ENCODE measurements at regions not wholly inside any gene's neighbourhood (a gene's known extent, or its start where the extent isn't known, plus 50 kb on each side); places are given as distances from the start of the nearest gene placed in this dataset.
A peak's percentile ranks its signal among the peaks of the same experiment; 100 is the strongest.

- peak overlapping the region in 1 of 3 donors; percentile 58 for H3K27ac Mint-ChIP-seq
- no peaks in the 10 kb centered on the region for H3K9me3 Mint-ChIP-seq
- H3K27me3 Mint-ChIP-seq = no peaks in the 10 kb centered on the region
- H3K4me1 Mint-ChIP-seq = peaks cover 15 to 27% (median 18%) of the 10 kb centered on the region in 3 donors
- H3K4me3 Mint-ChIP-seq = no peak overlapping the region
- peaks cover 13% of the 10 kb centered on the region for H3K36me3 Mint-ChIP-seq
Observed at GRCh38 chr6:150712505-150713252, 113.0 kb downstream of the PLEKHG1 start.

DNA sequence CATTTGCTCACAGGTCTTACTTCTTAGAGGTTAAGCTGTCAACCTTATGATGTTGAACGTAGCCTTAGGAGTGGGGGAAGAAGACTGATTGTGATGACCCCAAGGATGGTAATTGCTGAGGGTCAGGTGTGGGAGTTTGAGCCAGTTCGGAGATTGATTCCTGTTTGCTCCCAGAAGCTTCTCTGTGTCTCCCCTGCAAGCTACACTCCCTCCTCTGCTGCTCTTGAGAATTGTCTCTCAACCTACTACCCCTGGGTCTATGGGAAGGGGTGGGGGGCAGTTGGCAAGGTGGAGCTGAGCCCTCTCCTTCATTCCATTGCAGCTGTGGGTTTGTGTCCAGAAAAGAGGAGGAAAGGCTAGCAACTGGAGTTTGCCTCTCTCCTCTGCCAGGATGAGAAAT, 113.8 kb downstream of the PLEKHG1 start:
- no peaks in the 10 kb centered on the region for H3K27me3 Mint-ChIP-seq
- peaks cover 13% of the 10 kb centered on the region for H3K36me3 Mint-ChIP-seq

DNA sequence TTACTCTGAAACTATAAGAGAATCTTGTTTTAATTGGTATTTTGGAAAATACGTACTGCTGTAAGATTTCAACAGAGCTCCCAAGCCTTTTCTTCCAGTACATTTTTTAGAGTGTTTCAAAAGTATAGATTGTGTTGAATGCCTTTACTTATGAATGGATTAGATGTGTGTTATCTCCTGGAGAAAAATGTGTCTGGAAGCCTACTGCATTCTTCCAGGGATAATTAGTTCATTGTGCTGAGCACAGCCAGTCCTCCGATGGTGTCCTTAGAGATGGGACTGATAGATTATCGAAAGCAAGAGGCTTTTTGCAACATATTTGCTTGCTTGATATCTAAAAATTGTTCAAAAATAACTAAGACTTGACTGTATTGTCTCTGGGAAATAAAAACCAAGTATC, 114.2 kb downstream of the PLEKHG1 start:
- peaks cover 13% of the 10 kb centered on the region for H3K36me3 Mint-ChIP-seq
- no peak overlapping the region for H3K27ac Mint-ChIP-seq
- peaks cover 9 to 20% (median 12%) of the 10 kb centered on the region in 3 donors for H3K4me1 Mint-ChIP-seq
- H3K4me3 Mint-ChIP-seq = no peak overlapping the region
- H3K9me3 Mint-ChIP-seq = no peaks in the 10 kb centered on the region
- no peaks in the 10 kb centered on the region for H3K27me3 Mint-ChIP-seq

More for the DNA sequence above, 113.8 kb downstream of the PLEKHG1 start:
- no peaks in the 10 kb centered on the region for H3K9me3 Mint-ChIP-seq
- H3K27ac Mint-ChIP-seq = no peak overlapping the region
- H3K4me3 Mint-ChIP-seq = no peak overlapping the region
- H3K4me1 Mint-ChIP-seq = peaks cover 9 to 19% (median 10%) of the 10 kb centered on the region in 3 donors

DNA sequence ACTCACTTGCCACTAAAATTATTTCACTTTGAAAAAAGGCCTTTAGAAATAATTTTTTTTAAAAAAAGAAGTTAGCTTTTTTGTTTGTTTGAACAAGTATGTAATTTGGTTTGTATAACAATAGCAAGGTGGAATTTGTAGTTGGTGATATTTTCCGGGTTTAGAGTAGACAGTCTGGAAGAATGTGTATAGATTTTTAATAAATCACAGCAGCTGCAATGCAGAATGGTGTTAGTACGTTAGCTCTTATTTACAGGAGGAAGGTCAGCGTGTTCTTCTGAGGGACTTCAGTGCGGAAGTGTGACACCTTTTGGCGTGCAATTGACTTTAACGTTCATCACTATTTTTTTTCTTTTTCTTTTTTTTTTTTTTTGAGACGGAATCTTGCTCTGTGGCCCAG, 115.4 kb downstream of the PLEKHG1 start:
- no peak overlapping the region for H3K4me3 Mint-ChIP-seq
- no peak overlapping the region for H3K27ac Mint-ChIP-seq
- H3K27me3 Mint-ChIP-seq = no peaks in the 10 kb centered on the region
- peaks cover 14% of the 10 kb centered on the region for H3K36me3 Mint-ChIP-seq
- peaks cover 15 to 26% (median 21%) of the 10 kb centered on the region in 3 donors for H3K4me1 Mint-ChIP-seq
- no peaks in the 10 kb centered on the region for H3K9me3 Mint-ChIP-seq

DNA sequence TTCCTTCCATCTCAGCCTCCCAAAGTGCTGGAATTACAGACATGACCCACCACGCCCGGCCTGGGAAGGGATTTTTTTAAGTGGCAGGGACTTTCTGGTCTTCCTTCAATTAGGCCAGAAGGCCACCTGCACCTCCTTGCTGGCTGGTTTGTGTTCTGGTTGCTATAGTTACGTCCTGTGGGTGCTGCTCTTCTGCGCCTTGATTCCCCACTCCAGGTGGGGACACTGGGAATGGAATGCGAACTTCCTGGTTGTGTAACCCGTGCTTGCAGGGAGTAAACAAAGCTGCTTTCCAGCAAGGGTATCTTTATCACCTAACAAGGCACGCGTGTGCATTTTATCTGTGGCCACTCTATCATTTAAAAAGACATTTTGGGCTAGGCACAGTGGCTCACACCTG, 117.7 kb downstream of the PLEKHG1 start:
- no peak overlapping the region for H3K4me3 Mint-ChIP-seq
- H3K36me3 Mint-ChIP-seq = peaks cover 11% of the 10 kb centered on the region
- no peaks in the 10 kb centered on the region for H3K27me3 Mint-ChIP-seq
- H3K4me1 Mint-ChIP-seq = peaks cover 23 to 37% (median 33%) of the 10 kb centered on the region in 3 donors
- H3K27ac Mint-ChIP-seq = no peak overlapping the region
- H3K9me3 Mint-ChIP-seq = no peaks in the 10 kb centered on the region

DNA sequence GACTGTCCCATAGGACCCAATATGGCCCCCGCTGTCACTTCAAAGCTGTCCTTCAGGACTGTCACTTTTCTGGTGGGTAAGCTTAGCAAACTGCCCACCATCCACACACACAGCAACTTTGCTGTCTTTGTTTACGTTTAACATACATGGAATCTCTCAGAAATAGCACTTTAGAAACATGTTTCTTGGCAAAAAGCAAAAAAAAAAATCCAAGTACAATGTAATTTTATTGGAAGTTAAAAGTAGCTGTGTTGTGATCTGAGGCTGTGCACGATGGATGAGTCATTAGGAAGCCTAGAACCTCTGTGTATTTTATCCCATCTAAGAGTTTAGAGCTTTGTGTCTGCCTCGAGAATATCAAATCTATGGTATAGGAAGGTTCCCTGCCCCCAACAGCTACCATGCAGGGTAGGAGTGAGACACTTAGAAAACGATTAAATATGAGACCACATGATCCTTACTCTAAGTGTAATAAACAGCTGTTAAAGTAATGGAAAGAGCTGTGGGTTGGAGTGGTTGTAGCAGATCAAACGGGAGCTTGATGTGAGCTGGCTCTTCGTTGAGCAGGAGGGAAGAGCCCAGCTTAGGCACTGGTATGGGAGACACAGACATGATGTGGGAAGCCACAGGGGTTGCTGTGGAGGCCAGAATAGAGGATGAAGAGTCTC, 119.5 kb downstream of the PLEKHG1 start:
- no peaks in the 10 kb centered on the region for H3K9me3 Mint-ChIP-seq
- H3K27ac Mint-ChIP-seq = no peak overlapping the region
- peaks cover 36 to 47% (median 46%) of the 10 kb centered on the region in 3 donors for H3K4me1 Mint-ChIP-seq
- peak overlapping the region in 2 of 4 donors; percentile 20 to 66 for H3K4me3 Mint-ChIP-seq
- H3K27me3 Mint-ChIP-seq = no peaks in the 10 kb centered on the region
- H3K36me3 Mint-ChIP-seq = peaks cover 11% of the 10 kb centered on the region

- no peaks in the 10 kb centered on the region for H3K27me3 Mint-ChIP-seq
- H3K9me3 Mint-ChIP-seq = no peaks in the 10 kb centered on the region
- H3K27ac Mint-ChIP-seq = no peak overlapping the region
- no peak overlapping the region for H3K4me3 Mint-ChIP-seq
- H3K36me3 Mint-ChIP-seq = peaks cover 11% of the 10 kb centered on the region
- H3K4me1 Mint-ChIP-seq = peaks cover 36 to 49% (median 48%) of the 10 kb centered on the region in 3 donors
Observed at GRCh38 chr6:150719831-150720230, 120.1 kb downstream of the PLEKHG1 start.

- Mint-ChIP-seq H3K9me3 (no peaks in the 10 kb centered on the region), H3K36me3 (peaks cover 11% of the 10 kb centered on the region), H3K27me3 (no peaks in the 10 kb centered on the region), H3K4me3 (peak overlapping the region in 3 of 4 donors; percentile 0 to 59 (median 53)), H3K4me1 (peaks cover 41 to 57% (median 51%) of the 10 kb centered on the region in 3 donors), H3K27ac (peak overlapping the region; percentile 9 to 88 (median 13))
Observed at GRCh38 chr6:150720774-150721233, 121.1 kb downstream of the PLEKHG1 start.

DNA sequence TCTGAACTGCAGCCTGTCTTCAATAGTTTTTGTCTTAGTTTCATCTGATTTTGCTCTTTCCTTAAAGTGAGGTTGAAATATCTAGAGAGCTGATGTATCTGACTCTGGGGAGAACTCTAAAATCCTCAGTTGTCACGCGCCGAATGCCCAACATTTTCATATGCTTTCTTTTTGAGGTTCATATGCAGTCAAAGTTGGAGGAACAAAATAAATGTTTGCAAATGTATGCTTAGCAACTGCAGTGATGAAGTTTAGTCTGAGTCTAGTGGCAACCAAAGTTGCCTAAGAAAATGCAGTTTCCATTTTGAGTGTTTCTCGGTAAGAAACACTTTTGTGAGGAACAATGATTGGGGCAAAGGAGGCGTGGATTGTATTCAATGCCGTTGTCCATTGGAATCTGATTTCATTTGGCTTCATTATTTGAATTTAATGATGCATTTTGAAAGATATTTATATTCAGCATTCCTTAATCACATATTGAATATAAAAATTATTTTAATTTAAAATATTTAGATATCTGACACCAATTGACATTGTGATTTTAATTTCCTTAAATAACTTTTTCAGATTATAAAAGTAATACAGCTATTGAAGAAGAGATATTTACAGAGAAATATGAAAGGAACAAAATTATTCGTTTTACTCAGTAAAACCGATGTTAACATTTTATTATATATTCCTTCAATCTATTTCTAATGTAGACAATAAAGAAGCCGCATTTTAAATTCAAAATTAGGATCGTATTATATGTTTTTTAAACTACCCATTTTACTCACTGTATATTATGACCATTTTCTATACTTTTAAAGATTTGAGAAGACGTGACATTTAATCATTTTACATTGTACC, 122.0 kb downstream of the PLEKHG1 start:
- Mint-ChIP-seq H3K36me3 (peaks cover 6% of the 10 kb centered on the region), H3K27ac (no peak overlapping the region), H3K9me3 (no peaks in the 10 kb centered on the region), H3K4me1 (peaks cover 38 to 55% (median 48%) of the 10 kb centered on the region in 3 donors), H3K4me3 (no peak overlapping the region), H3K27me3 (no peaks in the 10 kb centered on the region)

DNA sequence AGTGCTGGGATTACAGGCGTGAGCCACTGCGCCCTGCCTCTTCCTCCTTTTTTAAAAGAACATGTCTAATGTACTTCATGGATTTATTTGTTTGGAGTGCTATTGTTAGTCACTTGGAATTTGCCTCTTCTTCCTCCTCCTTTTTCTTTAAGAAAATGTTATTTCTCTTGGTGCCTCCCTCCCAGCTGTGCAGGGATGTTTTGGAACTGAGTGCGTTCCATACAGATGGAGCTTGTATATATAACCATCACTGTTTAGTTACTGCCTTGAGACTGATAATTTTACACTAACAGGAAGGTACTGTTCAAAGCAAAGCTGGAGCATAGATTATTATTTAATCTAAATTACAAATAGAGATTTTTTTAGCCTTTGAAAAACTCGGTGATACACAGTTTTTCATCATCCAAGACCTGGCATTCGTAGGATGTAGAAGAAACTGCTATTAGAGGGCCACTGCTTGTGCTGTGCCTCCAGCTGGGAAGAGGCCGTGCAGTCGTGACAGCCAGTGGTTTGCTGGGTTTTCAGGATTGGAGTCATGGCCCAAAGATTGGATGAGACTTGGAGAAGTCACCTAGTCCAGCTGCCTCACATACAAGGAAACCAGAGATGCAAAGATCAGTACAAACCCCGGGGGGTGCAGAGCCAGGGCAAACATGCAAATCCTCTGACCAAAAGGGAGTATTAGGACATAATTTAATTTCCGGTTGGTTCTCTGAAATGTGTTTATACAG, 123.1 kb downstream of the PLEKHG1 start:
- Mint-ChIP-seq H3K27ac (peak overlapping the region in 2 of 3 donors; percentile 5 to 76), H3K9me3 (no peaks in the 10 kb centered on the region), H3K36me3 (peaks cover 6% of the 10 kb centered on the region), H3K4me3 (peak overlapping the region in 2 of 4 donors; percentile 54 to 77), H3K27me3 (no peaks in the 10 kb centered on the region), H3K4me1 (peaks cover 38 to 55% (median 48%) of the 10 kb centered on the region in 3 donors)

GRCh38 chr6:150723345-150723658, 123.6 kb downstream of the PLEKHG1 start:
- H3K27ac Mint-ChIP-seq = peak overlapping the region in 1 of 3 donors; percentile 5
- H3K4me3 Mint-ChIP-seq = peak overlapping the region in 1 of 4 donors; percentile 77
- H3K36me3 Mint-ChIP-seq = peaks cover 6% of the 10 kb centered on the region
- peaks cover 38 to 55% (median 48%) of the 10 kb centered on the region in 3 donors for H3K4me1 Mint-ChIP-seq
- H3K27me3 Mint-ChIP-seq = no peaks in the 10 kb centered on the region
- H3K9me3 Mint-ChIP-seq = no peaks in the 10 kb centered on the region

DNA sequence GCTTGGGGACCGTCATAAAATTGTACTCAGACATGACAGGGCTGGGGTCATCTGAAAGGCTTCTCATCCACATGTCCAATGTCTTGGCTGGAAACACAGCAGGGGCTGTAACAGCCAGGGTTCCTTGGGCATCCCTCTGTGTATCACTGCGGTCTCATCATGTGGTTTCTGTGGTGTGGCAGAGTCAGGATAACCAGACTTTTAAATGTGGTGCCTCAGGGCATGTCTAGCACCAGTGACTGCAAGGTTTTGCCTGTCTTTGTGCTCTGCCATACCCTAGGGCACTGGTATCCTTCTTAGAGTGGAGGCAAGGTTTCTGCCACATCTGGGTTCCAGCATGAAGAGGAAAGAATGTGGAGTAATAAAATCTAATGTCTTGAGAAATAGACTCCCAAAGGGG, 124.2 kb downstream of the PLEKHG1 start:
- peaks cover 35 to 52% (median 46%) of the 10 kb centered on the region in 3 donors for H3K4me1 Mint-ChIP-seq
- H3K27ac Mint-ChIP-seq = peak overlapping the region in 1 of 3 donors; percentile 5
- peaks cover 6% of the 10 kb centered on the region for H3K36me3 Mint-ChIP-seq
- H3K9me3 Mint-ChIP-seq = no peaks in the 10 kb centered on the region
- no peaks in the 10 kb centered on the region for H3K27me3 Mint-ChIP-seq
- H3K4me3 Mint-ChIP-seq = peak overlapping the region in 2 of 4 donors; percentile 52 to 88

- peaks cover 29 to 49% (median 36%) of the 10 kb centered on the region in 3 donors for H3K4me1 Mint-ChIP-seq
- H3K9me3 Mint-ChIP-seq = no peaks in the 10 kb centered on the region
- H3K4me3 Mint-ChIP-seq = peak overlapping the region in 1 of 4 donors; percentile 1
- no peak overlapping the region for H3K27ac Mint-ChIP-seq
- H3K27me3 Mint-ChIP-seq = no peaks in the 10 kb centered on the region
- peaks cover 8% of the 10 kb centered on the region for H3K36me3 Mint-ChIP-seq
Observed at GRCh38 chr6:150725795-150726194, 126.1 kb downstream of the PLEKHG1 start.

DNA sequence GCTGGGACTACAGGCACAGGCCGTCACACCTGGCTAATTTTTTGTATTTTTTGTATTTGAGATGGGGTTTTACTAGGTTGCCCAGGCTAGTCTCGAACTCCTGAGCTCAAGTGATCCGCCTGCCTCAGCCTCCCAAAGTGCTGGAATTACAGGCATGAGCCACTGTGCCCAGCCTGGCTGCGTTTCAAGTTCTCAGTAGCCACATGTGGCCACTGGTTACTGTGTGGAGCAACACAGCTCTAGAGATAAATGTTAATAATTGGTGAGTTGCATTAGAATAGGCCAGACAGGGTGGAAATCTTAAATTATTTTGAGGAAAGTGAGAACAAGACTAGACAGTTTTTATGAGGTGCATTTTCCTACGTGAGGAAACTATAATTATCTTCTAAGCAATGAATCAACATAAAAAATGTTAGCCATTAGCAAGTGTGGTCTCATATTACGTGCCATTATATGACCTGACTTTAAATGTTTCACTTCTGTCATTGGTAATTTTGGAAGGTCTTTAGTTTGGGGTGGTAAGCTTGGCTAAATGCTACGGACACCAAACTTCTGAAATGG, 129.6 kb downstream of the PLEKHG1 start:
- H3K4me3 Mint-ChIP-seq = peak overlapping the region in 1 of 4 donors; percentile 58
- H3K27ac Mint-ChIP-seq = peak overlapping the region in 2 of 3 donors; percentile 16 to 57
- H3K9me3 Mint-ChIP-seq = no peaks in the 10 kb centered on the region
- no peaks in the 10 kb centered on the region for H3K27me3 Mint-ChIP-seq
- H3K36me3 Mint-ChIP-seq = peaks cover 4% of the 10 kb centered on the region
- peaks cover 22 to 50% (median 29%) of the 10 kb centered on the region in 3 donors for H3K4me1 Mint-ChIP-seq
